ENCODE measurements at regions not wholly inside any gene's neighbourhood (a gene's known extent, or its start where the extent isn't known, plus 50 kb on each side); places are given as distances from the start of the nearest gene placed in this dataset.

- no peaks in the 10 kb centered on the region for H3K9me3 ChIP-seq
- no peaks in the 10 kb centered on the region for H3K36me3 ChIP-seq
- H3K27ac ChIP-seq, result no peak overlapping the region
- ATAC-seq (no peak), DNase-seq (no peak)
- 52% methylated on average over 4 of the region's 4 CpGs for WGBS (ENCODE audit: insufficient coverage, low coverage, low lambda C conversion rate, missing lambda C conversion rate)
- intact Hi-C loops (cut with DNase I), result no loop called here
- TF ChIP-seq POLR2A (IDR thresholded peaks at IDR 0.05) (no peak), CTCF (IDR thresholded peaks at IDR 0.05) (no peak)
- no peak overlapping the region for H3K4me3 ChIP-seq
- H3K27me3 ChIP-seq, result no peaks in the 10 kb centered on the region
- H3K4me1 ChIP-seq, result no peaks in the 10 kb centered on the region
These were observed 542.1 kb downstream of the DSC3 start for GRCh38 chr18:30500240-30500945.

GRCh38 chr18:30499721-30500120, 542.8 kb downstream of the DSC3 start:
- TF ChIP-seq CTCF (IDR thresholded peaks at IDR 0.05) (no peak), POLR2A (IDR thresholded peaks at IDR 0.05) (no peak)
- Histone ChIP-seq H3K27me3 (no peaks in the 10 kb centered on the region), H3K4me1 (no peaks in the 10 kb centered on the region), H3K36me3 (no peaks in the 10 kb centered on the region), H3K4me3 (no peak overlapping the region), H3K27ac (no peak overlapping the region), H3K9me3 (no peaks in the 10 kb centered on the region)
- intact Hi-C loops (cut with DNase I), result no loop called here
- no peak for ATAC-seq
- 47% methylated on average over 2 of the region's 2 CpGs for WGBS (ENCODE audit: insufficient coverage, low coverage, low lambda C conversion rate, missing lambda C conversion rate)
- DNase-seq, result no peak

GRCh38 chr18:30492552-30493129, 549.9 kb downstream of the DSC3 start:
- no peak for TF ChIP-seq POLR2A (IDR thresholded peaks at IDR 0.05)
- no peak for TF ChIP-seq CTCF (IDR thresholded peaks at IDR 0.05)
- Histone ChIP-seq H3K4me1 (no peaks in the 10 kb centered on the region), H3K4me3 (no peak overlapping the region), H3K9me3 (no peaks in the 10 kb centered on the region), H3K27me3 (no peaks in the 10 kb centered on the region), H3K36me3 (no peaks in the 10 kb centered on the region), H3K27ac (no peak overlapping the region)
- no peak for DNase-seq
- intact Hi-C loops (cut with DNase I), result no loop called here
- ATAC-seq, result no peak
- 88% methylated on average over 4 of the region's 4 CpGs for WGBS (ENCODE audit: insufficient coverage, low coverage, low lambda C conversion rate, missing lambda C conversion rate)

- WGBS (ENCODE audit: insufficient coverage, low coverage, low lambda C conversion rate, missing lambda C conversion rate), result 79% methylated on average over 3 of the region's 3 CpGs
- no peak overlapping the region for H3K4me3 ChIP-seq
- DNase-seq, result no peak
- ATAC-seq, result no peak
- no peak for TF ChIP-seq POLR2A (IDR thresholded peaks at IDR 0.05)
- TF ChIP-seq CTCF (IDR thresholded peaks at IDR 0.05), result no peak
- H3K36me3 ChIP-seq, result no peaks in the 10 kb centered on the region
- H3K9me3 ChIP-seq, result no peaks in the 10 kb centered on the region
- H3K27ac ChIP-seq, result no peak overlapping the region
- H3K27me3 ChIP-seq, result no peaks in the 10 kb centered on the region
- intact Hi-C loops (cut with DNase I), result no loop called here
- H3K4me1 ChIP-seq, result no peaks in the 10 kb centered on the region
These were observed 550.6 kb downstream of the DSC3 start for GRCh38 chr18:30491815-30492551.
